ENCODE measurements at regions not wholly inside any gene's neighbourhood (a gene's known extent, or its start where the extent isn't known, plus 50 kb on each side); places are given as distances from the start of the nearest gene placed in this dataset.

- TF ChIP-seq CEBPB (IDR thresholded peaks at IDR 0.05; ENCODE audit: low read depth, low read length): no peak
These were observed 77.7 kb upstream of the FAM174B start (continued) for GRCh38 chr15:92733090-92733933.
